Astrocyte (in vitro differentiated cells and primary cell): ENCODE measurements at regions not wholly inside any gene's neighbourhood (a gene's known extent, or its start where the extent isn't known, plus 50 kb on each side); places are given as distances from the start of the nearest gene placed in this dataset.

Experiments used
- CTCF ChIP-seq: IDR thresholded peaks from 2 replicates; pipeline ENCODE4 v1.5.1; 2011; ENCODE audit warnings: low read depth, mild to moderate bottlenecking, inconsistent platforms, low read length, moderate library complexity; ENCODE audit not compliant: insufficient read depth
- EZH2 ChIP-seq: IDR thresholded peaks from 2 replicates; pipeline ENCODE4 v1.6.1; 2012; ENCODE audit warnings: mild to moderate bottlenecking, low read length, inconsistent platforms; ENCODE audit not compliant: insufficient read depth

GRCh38 chr12:59941461-59941860, 345.6 kb downstream of the SLC16A7 start:
- TF ChIP-seq CTCF: no peak
- no peak for TF ChIP-seq EZH2
